CD4-positive, alpha-beta T cell treated with Interleukin-4 for 1 hour (primary cell): ENCODE measurements at regions not wholly inside any gene's neighbourhood (a gene's known extent, or its start where the extent isn't known, plus 50 kb on each side); places are given as distances from the start of the nearest gene placed in this dataset.

Experiments
- DNase-seq, 2 donors: peaks; one replicate each; pipeline ENCODE4 v3.0.0-alpha.2; 2020 to 2022

DNA sequence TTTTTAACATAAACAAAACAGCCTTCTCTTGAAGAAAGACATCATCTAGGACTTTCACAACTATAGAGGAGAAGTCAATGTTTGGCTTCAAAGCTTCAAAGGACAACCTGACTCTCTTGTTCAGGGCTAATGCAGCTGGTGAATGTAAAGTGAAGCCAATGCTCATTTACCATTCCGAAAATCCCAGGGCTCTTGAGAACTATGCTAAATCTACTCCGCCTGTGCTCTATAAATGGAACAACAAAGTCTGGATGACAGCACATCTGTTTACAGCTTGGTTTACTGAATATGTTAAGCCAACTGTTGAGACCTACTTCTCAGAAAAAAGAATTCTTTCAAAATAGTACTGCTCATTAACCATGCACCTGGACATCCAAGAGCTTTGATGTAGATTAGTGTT is 259.8 kb upstream of the NR5A2 start:
- no peak for DNase-seq

DNA sequence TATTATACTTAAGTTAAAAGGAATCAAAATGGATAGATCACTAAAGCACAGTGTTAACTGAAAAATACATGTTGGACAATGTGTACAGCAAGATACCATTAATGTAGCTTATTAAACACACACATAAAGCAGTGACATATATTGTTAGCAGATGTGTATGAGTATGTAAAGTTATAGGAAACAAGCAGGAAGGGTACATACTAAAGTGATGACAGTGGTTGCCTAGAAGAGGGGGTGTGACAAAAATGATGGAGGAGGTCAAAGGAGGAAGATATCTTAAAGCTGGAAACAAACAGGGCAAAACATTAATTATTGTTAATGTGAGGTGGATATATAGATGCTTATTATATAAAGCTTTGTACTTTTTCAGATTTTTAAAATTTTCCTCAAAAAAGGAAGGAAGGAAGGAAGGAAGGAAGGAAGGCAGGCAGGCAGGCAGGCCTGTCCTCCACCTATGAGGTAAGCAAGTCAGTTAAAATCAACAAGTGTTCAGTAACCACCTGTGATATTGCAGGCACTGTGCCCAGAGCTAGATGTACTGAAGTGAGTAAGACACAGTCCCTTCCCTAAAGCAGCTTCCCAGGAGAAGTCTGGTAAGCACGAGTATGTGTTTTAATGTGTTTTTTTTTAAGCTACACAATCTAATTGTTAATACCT is 252.9 kb upstream of the NR5A2 start:
- no peak for DNase-seq

DNA sequence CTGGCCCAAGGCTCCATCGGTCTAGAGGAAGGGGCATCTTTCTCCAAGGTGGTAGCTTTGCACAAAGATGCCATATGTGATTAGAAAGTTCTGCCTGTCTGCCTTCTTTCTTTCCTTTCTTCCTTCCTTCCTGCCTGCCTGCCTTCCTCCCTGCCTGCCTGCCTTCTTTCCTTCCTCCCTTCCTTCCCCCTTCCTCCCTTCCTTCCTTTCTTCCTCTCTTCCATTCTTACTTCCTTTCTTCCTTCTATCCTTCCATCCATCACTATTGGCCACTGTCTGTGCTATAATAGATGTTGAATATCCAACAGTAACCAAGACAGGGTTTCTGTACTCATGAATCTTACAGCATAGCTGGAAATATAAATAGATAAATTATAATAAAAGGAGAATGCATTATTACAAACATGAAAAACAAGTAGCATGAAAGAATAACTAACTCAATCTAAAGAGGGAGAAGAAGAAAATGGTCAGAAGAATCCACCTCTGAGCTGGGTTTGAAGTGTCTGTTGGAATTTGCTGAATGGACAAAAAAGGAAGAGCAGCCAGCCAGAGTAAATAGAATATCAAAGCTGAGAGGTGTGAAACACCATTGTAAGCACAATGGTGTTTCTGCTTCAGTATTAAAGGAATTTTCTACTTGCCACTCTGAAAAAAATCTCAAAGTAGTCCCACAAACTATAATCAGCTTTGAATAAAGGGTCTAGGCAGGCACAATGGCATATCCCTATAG is 250.6 kb upstream of the NR5A2 start:
- no peak for DNase-seq

DNA sequence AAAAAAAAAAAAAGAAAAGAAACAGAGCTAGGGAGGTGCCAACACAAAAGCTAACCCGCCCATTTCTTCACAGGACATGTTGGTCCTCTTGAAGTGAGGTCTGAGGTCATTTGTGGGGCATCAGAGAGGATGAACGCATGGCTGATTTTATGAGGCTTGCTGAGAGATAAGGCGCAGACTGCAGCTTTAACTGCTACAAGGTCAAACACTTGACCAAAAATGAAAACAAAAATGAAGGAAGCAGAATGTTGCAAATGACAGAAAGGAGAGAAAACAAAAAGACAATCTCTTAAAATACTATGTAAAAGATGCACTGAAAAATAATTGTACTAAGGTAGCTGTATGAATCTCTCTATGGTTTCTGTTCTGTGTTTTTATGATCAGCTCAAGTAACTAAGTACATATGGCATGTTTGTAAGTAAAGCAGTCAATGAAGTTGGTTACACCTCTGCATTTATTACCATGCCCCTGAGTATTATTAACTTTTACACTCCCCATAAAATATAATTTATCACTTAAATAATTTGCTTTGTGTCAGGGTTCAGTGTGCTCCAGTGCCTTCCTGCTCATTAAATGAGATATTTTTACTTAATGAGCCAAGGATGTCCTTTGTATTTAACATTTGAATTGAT is 249.1 kb upstream of the NR5A2 start:
- no peak for DNase-seq

DNA sequence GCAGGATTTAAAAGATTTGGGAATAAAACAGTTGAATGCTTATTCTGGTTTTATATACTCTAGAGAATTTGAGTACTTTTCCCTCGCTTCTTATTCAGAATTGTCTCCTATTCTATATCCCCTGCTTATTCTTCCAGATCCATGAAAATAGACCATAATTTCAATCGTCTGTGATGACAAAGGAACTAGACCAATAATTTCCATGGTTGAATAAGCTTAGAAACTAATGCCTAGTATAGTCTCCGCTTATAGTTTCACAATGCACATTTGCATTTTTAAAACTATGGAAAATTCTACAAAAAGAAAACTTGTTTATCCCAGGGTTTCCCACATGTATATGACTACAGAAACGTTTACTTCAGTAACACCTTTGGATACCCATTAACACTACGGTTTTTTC is 247.4 kb upstream of the NR5A2 start:
- no peak for DNase-seq

DNA sequence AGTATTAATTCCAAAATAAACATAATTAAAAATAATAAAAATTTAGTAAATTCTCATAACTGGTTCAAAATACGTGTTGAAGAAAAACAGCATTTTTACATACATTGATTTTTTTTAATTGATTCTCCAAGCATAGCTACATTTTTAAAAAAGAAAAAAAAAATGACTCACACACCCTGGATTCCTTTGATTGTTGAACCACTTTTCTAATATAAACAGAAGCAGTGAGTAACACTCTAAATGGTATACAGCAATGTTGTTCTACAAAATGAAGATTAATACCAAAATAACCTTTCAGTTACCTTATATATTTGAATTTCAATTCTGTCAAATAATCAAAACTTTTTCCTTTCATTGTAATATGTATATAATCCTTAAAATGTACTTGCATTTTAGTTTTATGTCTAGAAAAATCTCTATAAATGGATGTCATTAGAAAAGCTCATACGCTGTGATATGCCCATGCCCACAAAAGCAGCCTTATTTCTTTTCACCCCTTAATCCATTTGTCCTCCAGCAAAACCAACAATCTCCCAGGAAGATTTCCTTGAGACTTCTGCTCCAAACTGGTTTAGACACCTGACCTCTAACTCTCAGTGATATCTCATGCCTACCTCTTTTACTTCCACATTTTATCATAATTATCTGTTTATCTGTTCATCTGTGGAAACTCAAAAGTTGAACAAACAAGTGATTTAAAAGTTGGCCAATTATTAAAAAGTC is 246.4 kb upstream of the NR5A2 start:
- DNase-seq: no peak

DNA sequence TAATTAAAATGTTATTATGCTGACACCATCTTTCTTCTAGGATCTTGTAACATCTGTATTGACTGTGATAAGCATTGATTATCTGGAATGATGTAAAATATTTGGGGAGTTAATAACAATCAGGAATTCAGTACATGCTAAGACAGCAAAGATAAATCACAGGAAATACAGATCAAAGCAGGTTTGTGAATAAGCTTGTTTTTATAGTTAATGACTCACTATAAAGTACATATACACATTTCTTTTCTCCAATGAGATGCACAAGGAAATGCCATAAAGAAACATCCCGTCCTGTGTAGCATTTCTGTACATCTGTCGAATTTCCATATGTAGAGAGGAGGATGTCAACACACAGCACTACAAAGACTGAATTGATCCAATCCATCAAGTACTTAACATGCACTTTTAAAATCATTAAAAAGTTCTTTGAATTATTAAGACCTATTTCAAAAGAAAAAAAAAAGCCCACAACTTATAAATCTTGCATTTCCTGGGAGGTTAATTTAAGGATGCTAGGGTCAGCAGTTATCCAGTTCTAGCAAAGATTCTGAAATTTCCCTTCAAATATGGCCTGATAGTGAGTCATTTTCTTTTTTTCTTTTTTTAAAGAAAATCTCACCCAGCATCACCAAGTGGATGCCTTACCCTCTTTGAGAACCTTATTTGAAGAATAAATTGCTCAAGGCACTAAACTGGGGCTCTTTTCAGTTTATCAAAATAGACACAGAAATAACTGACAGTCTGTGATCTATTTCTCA is 243.2 kb upstream of the NR5A2 start:
- DNase-seq: no peak

DNA sequence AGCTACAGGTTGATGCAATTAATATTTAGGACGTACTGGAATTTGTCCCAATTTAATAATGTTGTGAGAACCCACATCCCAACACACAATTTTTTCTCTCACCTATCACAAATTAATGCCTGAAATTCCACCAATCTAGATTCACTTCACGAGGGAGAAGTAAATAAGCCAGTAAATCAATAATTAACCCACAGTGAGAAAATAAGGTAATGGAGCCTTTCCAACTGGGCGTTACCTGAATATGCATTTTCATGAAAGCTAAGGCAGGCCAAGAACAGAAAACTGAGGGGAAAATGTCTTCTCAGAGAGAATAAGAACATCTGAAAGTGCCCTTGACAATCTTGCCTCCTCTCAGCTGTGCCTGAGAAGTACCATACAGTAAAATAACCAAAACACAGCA is 240.8 kb upstream of the NR5A2 start:
- no peak for DNase-seq

DNA sequence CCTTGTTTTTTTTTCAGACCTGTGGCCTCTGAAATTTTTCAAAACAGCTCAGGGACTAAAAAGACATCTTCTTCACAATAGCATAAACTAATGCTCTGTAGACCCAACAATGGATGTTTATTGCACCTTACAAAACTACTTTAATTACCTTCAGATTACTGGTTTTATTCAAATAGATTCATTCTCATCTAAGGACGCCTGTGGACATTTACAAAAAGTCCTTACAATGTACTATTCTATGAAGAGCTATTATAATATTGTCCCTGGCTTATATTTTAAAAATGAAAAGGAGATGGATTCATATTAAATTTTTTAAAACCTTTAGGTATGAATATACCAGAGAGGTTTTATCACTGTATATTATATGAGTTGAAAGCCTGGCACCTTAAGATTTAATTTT is 238.4 kb upstream of the NR5A2 start:
- no peak for DNase-seq

DNA sequence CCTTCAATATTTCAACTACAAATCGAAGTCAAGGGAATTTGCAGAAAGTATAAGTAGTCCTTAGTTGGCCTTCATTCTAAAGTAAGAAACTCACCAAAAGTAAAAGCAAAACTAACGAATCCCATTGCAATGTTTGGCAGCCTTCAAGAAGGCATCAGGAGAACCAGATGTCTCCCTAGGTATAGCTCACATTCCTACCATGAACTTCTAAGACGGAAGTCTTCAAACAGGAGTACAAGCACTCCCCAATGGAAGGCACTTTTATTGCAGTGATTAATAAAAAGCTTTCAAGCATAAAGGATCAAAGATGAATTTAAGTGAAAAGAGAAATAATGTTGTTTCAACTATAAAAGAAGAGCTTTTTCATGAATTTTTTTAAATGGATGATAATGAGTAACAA is 236.0 kb upstream of the NR5A2 start:
- DNase-seq: no peak

DNA sequence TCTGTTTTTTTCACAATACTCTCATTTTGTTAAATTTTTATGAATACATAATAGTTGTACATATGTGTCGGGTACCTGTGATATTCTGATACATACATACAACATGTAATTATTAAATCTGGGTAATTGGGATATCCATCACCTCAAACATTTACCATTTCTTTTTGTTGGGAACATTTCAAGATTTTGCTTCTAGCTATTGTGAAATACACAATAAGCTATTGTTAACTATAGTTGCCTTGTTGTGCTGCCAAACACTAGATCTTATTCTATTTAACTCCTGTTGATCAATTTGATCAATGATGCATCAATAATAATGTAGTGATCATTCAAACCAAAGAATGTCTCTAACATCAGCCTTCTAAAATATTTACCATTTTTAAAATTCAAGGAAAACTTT is 234.6 kb upstream of the NR5A2 start:
- no peak for DNase-seq

DNA sequence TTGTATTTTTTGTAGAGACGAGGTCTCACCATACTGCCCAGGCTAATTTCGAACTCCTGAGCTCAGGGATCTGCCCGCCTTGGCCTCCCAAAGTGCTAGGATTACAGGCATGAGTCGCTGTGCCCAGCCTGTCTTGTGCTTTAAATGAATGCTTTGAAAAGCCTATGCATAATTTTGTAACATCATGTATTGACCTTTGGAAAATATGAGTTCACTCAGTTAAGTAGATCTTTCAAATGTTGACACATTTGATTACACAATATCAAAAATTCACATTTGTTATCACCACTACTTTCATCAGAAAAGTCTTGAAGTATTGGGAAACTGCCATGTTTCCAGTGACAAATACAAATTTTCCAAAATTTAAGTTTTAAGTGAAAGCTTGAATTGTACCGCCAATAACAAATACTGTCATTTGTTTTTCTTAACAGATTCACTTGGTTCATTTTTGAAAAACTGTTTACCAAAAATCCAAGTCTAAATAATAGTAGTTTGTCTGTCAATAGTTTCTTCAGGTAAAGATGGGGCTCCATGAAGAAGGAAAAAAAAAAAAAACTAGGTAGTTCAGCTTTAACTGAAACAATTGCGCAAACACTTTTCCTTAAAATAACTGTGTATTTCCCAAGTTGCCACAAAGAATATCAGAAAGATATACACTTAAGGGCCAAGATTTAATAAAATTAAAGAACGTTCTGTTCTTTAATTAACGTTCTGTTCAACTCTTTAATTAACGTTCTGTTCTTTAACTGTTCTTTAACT is 233.2 kb upstream of the NR5A2 start:
- DNase-seq: no peak

DNA sequence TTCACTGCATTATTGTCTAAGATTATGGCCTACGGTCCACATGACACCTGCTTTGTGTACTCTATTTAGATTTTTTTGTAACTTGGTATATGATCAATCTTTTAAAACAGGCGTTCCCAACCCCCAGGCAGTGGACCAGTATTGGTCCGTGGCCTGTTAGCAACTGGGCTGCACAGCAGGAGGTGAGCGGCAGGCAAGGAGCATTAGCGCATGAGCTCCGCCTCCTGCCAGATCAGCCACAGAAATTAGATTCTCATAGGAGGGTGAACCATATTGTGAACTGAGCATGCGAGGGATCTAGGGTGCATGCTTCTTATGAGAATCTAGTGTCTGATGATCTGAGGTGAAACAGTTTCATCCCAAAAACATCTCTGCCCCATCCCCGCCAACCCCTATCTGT is 228.4 kb upstream of the NR5A2 start:
- no peak for DNase-seq

DNA sequence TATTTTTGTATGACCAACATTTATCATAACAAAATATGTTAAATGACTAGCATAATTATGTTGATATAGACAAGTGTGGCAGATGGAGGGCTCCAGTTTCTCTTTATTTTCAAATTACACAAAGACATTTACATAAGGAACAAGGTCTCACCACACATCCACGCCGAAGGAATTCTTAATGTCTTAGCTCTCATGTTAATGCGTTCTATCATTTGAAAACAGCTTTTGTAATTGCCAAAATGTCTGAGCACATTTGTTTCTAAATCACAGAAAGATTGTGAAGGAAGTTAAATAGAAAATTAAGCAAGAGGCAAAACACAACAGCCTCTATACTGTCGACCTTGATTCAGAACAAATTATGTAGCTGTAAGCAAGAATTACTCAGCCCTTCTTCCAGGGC is 223.0 kb upstream of the NR5A2 start:
- DNase-seq: no peak

DNA sequence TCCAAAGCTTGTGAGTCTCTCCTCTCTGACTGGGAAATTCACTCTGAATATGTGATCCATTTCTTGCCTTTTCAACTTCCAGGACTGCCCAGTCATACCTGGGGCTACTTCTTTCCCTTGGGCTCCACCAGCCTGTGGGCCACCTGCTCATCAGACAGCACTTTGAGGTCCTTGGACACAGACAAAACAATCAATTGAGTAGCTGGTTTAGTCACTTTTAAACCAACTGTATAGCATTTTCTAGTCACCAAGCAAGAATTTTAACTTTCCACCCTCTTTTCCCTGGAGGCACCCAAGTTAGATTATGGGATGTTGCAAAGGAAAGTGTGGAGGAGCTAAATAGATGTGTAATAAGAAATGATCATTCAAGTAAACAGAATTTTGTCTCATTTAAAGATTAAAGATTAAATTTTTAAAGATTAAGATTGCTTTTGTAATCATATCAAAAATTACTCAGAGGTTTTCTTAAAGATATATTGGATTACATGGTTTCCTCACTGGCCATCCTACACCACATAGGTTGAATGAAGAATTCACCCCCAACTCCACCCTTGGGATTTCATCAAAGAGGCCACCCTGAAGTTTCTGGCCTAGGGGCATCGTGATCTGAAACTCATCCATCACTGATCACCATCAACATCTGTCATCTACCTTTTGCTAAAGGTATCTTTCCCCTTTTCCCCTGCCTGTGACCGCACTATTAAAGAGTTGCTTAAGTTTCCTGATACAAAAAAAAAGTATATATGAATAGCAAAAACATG is 219.2 kb upstream of the NR5A2 start:
- DNase-seq: no peak

DNA sequence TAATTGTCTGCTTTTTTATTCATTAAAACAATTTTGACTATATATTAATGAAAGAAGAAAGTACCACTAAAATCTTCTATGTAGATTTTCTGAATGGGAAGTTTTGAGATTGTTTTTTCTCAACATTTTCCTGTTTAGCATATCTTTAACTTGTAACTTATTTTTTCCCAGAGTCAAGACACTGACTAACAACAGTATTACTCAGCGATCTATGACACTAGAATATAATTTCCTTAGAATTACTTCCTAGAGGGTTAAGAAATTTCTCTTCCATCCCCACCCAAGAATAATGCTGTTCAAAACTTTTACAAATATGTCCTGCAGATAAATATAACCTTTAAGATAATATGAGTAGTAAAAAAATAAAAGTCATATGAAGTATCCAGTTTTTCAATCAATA is 218.2 kb upstream of the NR5A2 start:
- no peak for DNase-seq

DNA sequence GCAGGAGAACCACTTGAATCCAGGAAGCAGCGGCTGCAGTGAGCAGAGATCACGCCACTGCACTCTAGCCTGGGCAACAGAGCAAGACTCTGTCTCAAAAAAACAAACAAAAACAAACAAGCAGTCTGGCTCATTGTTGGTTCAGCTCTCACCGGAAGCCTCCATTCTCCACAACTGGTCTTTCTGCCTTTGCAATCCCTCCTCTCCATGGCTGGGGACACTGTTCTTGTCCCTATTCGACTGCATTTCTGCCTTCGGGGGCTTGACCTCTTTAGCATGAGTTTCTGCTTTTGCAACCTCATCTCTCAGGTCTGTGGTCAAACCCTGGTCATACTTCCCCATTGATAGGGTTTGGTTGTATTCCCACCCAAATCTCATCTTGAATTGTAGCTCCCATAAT is 216.3 kb upstream of the NR5A2 start:
- no peak for DNase-seq

DNA sequence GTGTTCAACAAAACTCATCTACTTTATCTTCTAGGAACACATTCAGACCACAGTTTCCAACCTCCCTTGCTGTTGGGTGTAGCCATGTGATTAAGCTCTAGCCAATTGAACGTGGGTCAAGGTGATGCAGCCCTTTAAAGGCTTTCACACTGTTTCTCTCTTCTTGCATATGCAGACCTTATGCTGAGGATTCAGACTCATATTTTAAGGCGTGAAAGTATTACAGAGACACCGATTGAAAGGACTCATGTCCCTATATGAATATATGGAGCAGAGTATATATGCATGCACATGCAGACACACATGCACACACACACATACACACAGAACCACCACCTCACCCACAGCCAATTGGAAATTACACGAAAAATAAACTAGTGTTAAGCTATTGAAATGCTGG is 214.3 kb upstream of the NR5A2 start:
- no peak for DNase-seq

DNA sequence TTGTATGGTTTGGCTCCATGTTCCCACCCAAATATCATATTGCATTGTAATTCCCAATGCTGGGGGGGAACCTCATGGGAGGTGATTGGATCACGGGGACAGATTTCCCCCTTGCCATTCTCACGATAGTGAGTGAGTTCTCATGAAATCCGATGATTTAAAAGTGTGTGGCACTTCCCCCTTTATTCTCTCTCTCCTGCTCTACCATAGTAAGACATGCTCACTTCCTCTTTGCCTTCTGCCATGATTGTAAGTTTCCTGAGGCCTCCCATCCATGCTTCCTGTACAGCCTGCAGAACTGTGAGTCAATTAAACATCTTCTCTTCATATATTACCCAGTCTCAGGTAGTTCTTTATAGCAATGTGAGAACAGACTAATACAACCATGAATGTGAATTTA is 211.6 kb upstream of the NR5A2 start:
- DNase-seq: no peak

DNA sequence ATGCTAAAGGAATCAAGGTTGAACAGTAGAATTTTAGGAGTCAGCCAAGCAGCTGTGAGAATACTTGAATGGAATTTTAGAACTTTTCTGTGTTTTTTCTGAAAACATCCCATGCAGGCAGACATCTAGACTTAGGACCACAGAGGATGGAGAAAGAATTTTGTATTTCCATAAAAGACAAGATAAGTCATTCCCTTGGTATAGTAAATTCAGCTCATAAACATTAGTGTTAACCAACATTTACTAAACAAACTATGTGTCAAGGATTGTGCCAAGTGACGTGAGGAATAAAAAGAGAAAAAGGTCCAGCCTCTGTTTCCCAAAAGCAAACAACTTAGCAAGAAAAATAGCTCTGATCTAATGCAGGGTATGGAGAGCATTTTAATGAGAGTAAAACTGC is 210.2 kb upstream of the NR5A2 start:
- DNase-seq: no peak

DNA sequence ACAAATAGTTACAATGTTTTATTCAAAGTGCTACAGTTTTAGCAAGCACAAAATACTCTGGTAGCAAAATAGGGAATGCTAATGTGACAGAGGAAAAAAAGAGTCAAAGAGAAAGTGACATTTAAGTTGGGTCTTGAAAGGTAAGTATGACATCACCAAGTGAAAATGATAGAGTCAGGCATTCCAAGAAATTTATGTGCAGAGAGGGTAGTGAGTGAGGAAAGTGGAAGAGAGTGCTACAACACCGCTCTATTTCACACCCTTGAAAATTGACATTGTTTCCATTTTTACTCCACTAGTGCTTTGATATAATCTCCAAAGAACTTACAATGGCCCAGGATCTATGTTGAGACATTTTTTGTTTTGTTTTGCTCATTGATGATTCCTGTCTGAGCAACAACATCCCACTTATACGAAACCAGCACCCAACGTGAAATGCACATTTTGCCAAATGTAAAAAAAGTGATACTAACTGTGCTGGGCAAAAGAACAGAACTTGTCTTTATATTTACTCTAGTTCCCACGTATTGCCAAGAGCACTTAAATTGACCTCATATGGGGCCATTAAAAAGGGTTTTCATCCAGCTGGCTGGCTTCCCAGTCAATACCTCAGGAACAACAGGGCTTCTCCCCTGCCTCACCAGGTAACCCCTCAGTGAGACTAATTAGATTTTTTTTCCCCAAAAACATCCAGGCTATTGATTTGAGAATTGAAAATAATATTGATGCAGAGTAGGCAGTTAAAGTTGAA is 206.3 kb upstream of the NR5A2 start:
- DNase-seq: no peak
